ENCODE measurements at regions not wholly inside any gene's neighbourhood (a gene's known extent, or its start where the extent isn't known, plus 50 kb on each side); places are given as distances from the start of the nearest gene placed in this dataset.
"Not testable (repeated sequence)": the region's sequence is repeated elsewhere in the genome, so short reads cannot be mapped to it uniquely, and the experiment has no call there.

DNA sequence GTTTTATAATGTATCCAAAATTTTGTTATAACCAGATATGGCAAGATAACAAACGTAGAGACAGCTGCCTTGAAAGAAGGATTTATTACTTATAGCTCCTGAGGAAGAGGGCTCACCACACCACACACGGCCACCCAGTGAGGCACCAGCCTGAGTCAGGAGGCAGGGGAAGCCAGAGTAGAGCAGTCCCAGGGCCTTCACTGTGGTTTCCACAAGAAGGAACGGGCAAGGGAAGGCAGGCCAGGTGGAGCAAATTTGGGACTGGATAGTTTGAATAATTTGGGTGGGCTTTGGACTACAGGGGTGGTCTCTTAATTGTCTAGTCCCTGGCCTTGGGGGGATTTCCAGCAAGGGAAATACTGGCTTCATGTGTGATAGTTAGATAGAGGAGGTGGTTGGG lies 72.5 kb downstream of the RRAGC start:
- no peak for DNase-seq

GRCh38 chr1:38786040-38786436 lies 73.5 kb downstream of the RRAGC start:
- DNase-seq = no peak

DNA sequence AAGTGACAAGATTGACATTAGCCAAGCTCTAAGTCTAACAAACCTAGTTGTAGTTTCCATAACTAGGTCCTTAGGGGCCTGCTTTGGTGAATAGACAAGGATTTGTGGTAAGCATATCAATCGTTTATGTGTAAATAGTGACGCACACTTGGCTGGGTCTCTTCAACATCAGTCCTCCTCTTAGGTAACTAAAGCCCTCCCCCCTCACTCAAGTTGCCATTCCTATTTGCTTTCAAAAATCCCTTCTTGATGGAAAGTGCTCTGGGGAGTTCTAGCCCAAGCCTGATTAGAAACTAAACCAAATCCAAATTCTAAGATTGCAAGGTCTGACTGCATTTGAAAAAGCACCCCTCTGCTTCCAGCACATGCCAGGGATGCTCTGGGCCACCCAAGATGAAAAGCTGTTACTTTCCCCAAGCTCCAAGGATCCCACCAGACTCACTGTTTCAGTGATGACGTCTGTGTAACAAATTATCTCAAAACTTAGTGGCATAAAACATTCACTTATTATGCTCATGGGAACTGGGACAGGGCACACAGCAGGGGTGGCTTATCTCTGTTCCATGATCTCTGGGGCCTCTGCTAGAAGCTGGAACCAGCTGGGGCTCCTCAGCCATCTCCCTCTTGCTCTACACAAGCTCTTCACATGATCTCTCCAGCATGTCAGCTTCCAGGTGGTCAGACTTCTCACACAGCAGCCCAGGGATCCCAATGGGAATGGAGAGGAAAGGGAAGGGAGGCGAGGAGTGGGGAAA lies 74.1 kb downstream of the RRAGC start:
- DNase-seq = no peak

DNA sequence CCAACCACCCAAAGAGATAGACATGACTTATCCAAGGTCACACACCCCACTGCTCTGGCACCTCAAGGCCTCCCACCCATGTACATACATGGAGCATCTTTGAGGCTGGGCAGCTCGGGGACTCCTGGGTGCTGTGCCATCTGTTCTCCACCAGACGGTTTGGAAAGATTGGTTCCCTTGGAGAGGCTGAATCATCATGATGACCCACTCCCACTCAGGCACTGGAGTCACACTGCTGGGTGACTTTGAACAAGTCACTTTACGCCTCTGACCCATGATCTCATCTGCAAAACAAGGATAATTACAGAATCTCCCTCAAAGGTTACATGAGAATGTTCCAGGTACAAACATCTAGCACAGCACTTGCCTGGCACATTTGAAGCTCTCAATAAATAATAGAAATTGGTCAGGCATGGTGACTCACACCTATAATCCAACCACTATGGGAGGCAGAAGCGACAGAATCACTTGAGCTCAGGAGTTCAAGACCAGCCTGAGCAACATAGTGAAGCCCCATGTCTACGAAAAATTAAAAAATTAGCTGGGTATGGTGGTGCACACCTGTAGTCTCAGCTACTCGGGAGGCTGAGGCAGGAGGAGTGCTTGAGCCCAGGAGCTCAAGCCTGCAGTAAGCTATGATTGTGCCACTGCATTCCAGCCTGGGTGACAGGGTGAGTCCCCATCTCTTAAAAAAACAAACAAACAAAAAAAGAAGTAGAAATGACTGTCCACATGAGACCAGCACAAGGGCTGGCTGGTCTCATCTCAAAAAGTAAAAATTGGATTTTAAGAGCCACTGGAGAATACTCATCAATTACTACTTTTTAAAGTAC lies 74.9 kb downstream of the RRAGC start:
- no peak for DNase-seq

- no peak for DNase-seq
These were observed 75.8 kb downstream of the RRAGC start for GRCh38 chr1:38783640-38784229.

GRCh38 chr1:38781872-38782617 lies 77.5 kb downstream of the RRAGC start:
- no peak for DNase-seq

DNA sequence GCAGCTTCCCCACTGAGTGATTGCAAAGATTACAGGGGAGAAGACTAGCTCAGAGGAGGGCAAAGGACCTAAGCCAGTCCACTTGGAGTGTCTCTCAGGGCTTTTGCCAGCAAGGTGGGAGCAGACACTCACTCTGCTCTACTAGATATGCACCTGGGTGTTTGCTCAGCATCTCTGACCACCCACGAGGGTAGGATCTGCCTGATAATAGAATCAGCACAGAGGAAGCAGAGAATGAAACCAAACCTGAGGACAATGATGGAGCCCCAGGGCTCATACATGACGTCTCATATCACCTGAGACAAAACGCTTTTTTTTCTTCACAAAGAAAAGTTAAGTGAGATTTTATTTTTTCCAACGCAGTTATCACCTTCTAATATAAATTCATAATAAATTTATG lies 79.4 kb downstream of the RRAGC start:
- DNase-seq = no peak

GRCh38 chr1:38779491-38779890 lies 80.1 kb downstream of the RRAGC start:
- no peak for DNase-seq

GRCh38 chr1:38778521-38778920 lies 81.1 kb downstream of the RRAGC start:
- DNase-seq = no peak

DNA sequence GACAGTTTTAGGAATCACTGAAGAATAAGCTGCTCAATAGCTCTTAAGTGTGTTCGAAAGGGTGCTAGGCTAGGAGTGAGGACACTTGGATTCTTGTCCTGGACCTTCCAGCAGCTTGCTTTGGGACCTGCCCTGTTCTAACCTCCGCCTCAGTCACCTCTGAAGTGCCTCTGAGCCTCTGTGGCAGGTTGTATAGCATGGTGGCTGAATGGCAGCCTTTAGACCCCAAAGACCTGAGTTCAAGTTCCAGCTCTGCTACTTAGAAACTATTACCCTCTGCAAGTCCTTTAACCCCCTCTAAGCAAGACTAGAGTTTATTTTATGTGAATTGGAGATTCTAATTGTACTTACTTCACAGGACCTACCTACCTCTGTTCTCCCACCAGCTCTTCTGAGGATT lies 81.5 kb downstream of the RRAGC start:
- DNase-seq = no peak

DNA sequence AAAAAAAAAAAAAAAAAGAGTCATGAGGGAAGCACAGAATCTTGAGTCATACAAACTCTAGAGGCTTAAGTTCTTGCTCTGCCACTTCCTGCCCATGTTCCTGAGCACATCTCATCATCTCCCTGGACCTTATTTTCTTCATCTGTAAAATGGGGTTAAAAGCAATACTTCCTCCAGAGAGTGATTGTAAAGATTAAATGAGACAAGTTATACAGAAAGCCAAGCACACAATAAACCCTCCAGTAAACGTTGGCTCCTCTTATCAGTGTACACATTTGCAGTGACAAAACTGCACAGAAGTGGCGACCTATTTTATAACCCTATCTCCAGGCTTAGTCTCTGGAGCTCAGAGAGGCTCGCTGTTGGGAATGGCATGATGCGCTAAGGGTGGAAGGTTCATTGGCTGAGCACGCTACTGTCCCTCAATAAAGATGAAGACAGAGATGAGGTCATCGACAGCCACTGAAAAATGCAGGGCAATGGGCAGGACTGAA lies 82.1 kb downstream of the RRAGC start:
- DNase-seq = no peak

- DNase-seq = no peak
These were observed 83.0 kb downstream of the RRAGC start for GRCh38 chr1:38776466-38777065.

- DNase-seq = no peak
These were observed 84.3 kb downstream of the RRAGC start for GRCh38 chr1:38775175-38775845.

DNA sequence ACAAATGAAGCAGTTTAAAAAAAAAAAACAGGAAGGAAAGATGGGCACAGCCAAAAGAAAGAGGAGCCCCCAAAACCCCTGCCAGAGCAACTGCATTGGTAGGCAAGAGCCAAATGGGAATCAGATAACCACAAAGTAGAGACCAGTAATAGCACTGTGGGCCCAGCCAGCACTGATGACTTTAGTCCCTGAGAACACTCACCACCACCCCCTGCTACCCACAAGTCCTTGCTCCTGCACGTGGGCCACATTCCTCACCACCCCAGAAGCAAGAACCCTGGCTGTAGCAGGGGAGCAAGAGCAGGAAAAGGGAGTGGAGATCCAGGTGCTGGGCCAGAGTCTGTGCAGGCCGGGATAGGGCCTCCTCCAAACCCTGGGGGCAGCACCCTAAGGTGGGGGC lies 86.1 kb downstream of the RRAGC start:
- no peak for DNase-seq

GRCh38 chr1:38772953-38773352 lies 86.6 kb downstream of the RRAGC start:
- no peak for DNase-seq

GRCh38 chr1:38772026-38772425 lies 87.5 kb downstream of the RRAGC start:
- no peak for DNase-seq

- DNase-seq = not testable (repeated sequence)
These were observed 88.9 kb downstream of the RRAGC start for GRCh38 chr1:38770516-38771173.

- no peak for DNase-seq
These were observed 93.4 kb downstream of the RRAGC start for GRCh38 chr1:38766125-38766524.

GRCh38 chr1:38763121-38763520 lies 96.5 kb downstream of the RRAGC start:
- no peak for DNase-seq

- no peak for DNase-seq
These were observed 99.0 kb downstream of the RRAGC start for GRCh38 chr1:38760562-38760961.

- no peak for DNase-seq
These were observed 100.8 kb downstream of the RRAGC start for GRCh38 chr1:38758820-38759219.

All from DMS79 (cell line).